Stimulated activated memory B cell treated with anti-CD40 and anti-IgM and Interleukin-4, amounts not matched to agents 10 μg/mL and 1 μg/mL and 100 μg/mL, for 72 hours (primary cell): ENCODE measurements at regions not wholly inside any gene's neighbourhood (a gene's known extent, or its start where the extent isn't known, plus 50 kb on each side); places are given as distances from the start of the nearest gene placed in this dataset.

Experiments
- ATAC-seq: fragments of 150-1000 bp; cut with Tn5 transposase; 2 replicates; pipeline ENCODE4 v1.10.0; 2021
- H3K27ac Mint-ChIP-seq: one replicate; pipeline ENCODE4 v1.8.0; 2022; ENCODE audit warnings: mild to moderate bottlenecking, mixed read lengths
- H3K27me3 Mint-ChIP-seq: one replicate; pipeline ENCODE4 v1.8.0; 2022; ENCODE audit warnings: mixed read lengths
- H3K36me3 Mint-ChIP-seq: one replicate; pipeline ENCODE4 v1.8.0; 2022; ENCODE audit warnings: mixed read lengths
- H3K4me1 Mint-ChIP-seq: one replicate; pipeline ENCODE4 v1.8.0; 2022; ENCODE audit warnings: mixed read lengths
- H3K4me3 Mint-ChIP-seq: one replicate; pipeline ENCODE4 v1.8.0; 2022; ENCODE audit warnings: mild to moderate bottlenecking, moderate library complexity, mixed read lengths
- H3K9me3 Mint-ChIP-seq: one replicate; pipeline ENCODE4 v1.8.0; 2022; ENCODE audit warnings: mixed read lengths

- no peak overlapping the region for H3K4me3 Mint-ChIP-seq
- no peaks in the 10 kb centered on the region for H3K27me3 Mint-ChIP-seq
- no peak for ATAC-seq
- no peaks in the 10 kb centered on the region for H3K9me3 Mint-ChIP-seq
- H3K36me3 Mint-ChIP-seq, result no peaks in the 10 kb centered on the region
- no peak overlapping the region for H3K27ac Mint-ChIP-seq
- peaks cover under 1% of the 10 kb centered on the region for H3K4me1 Mint-ChIP-seq
These were observed 71.1 kb upstream of the FGGY start for GRCh38 chr1:59225594-59226316.

GRCh38 chr1:59229138-59229537 lies 67.8 kb upstream of the FGGY start:
- H3K4me1 Mint-ChIP-seq, result no peaks in the 10 kb centered on the region

GRCh38 chr1:59230622-59231021 lies 66.3 kb upstream of the FGGY start:
- Mint-ChIP-seq H3K27ac (no peak overlapping the region), H3K9me3 (no peaks in the 10 kb centered on the region), H3K4me1 (no peaks in the 10 kb centered on the region), H3K27me3 (no peaks in the 10 kb centered on the region), H3K36me3 (no peaks in the 10 kb centered on the region), H3K4me3 (no peak overlapping the region)
- ATAC-seq, result no peak

More at GRCh38 chr1:59229138-59229537, 67.8 kb upstream of the FGGY start:
- ATAC-seq, result no peak
- Mint-ChIP-seq H3K27me3 (no peaks in the 10 kb centered on the region), H3K36me3 (no peaks in the 10 kb centered on the region), H3K4me3 (no peak overlapping the region), H3K9me3 (no peaks in the 10 kb centered on the region), H3K27ac (no peak overlapping the region)

DNA sequence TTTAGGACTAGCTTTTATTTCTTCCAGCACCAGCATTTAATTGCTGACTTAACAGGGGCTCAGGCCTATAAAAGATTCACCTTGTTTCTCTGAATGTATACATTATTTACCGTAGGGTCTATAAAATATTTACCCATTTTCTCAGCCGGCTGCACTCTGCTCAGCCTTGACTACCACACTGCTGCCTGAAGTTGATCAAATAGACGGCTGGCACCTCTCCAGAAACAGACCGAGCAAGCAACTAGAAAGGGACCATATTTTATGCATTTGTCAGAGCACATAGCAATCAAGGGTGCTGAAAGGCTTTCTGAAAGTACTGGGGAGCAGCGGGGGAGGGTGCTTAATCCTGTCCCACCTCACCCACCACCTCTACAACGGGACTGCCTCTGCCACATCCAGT lies 64.7 kb upstream of the FGGY start:
- H3K4me3 Mint-ChIP-seq, result no peak overlapping the region
- ATAC-seq, result no peak
- no peaks in the 10 kb centered on the region for H3K27me3 Mint-ChIP-seq
- peaks cover 5% of the 10 kb centered on the region for H3K4me1 Mint-ChIP-seq
- H3K27ac Mint-ChIP-seq, result no peak overlapping the region
- no peaks in the 10 kb centered on the region for H3K9me3 Mint-ChIP-seq
- H3K36me3 Mint-ChIP-seq, result no peaks in the 10 kb centered on the region

GRCh38 chr1:59233444-59233843 lies 63.5 kb upstream of the FGGY start:
- Mint-ChIP-seq H3K4me3 (no peak overlapping the region), H3K36me3 (no peaks in the 10 kb centered on the region), H3K4me1 (peaks cover 6% of the 10 kb centered on the region), H3K27ac (no peak overlapping the region), H3K9me3 (no peaks in the 10 kb centered on the region), H3K27me3 (no peaks in the 10 kb centered on the region)
- no peak for ATAC-seq

DNA sequence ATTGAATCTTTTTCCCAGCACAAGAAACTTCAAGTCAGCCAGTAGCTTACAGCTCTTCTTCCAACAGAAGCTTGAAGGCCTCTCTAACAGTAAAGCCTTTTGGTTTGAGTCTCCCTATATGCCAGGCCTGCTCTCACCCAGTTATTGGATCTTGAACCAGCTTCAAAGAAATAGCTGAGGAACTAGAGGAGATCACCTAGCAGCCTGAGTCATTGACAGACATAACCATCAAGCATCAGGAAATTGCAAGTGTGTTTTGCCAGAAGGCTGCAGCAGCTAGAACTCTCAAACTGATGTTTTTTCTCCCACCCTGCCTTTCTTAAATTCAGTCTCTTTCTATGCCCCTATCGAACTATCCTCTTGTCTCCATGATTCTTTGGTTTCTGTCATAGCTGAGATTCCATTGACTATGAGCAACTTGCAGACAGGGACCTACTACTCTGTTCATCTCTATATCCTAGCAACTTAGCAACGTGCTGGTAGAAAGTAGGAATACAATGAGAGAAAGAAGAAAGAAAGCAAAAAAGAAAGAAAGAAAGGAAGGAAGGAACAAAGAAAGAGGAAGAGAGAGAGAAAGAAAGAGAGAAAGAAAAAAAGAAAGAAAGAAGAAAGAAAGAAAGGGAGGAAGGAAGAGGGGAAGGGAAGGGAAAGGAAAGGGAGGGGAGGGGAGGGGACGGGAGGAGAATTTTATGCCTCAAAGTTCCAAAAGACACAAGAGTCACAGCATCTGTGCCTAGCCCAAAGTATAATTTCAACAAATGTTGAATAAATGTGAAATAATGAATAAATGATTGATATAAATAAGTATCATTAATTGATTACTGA lies 60.0 kb upstream of the FGGY start:
- Mint-ChIP-seq H3K27me3 (no peaks in the 10 kb centered on the region), H3K36me3 (no peaks in the 10 kb centered on the region), H3K9me3 (no peaks in the 10 kb centered on the region), H3K4me3 (no peak overlapping the region), H3K4me1 (peaks cover 6% of the 10 kb centered on the region), H3K27ac (peak overlapping the region; percentile 0)
- no peak for ATAC-seq

GRCh38 chr1:59237900-59238299 lies 59.0 kb upstream of the FGGY start:
- ATAC-seq, result no peak
- Mint-ChIP-seq H3K4me1 (peaks cover 6% of the 10 kb centered on the region), H3K9me3 (no peaks in the 10 kb centered on the region), H3K27ac (no peak overlapping the region), H3K4me3 (no peak overlapping the region), H3K36me3 (no peaks in the 10 kb centered on the region), H3K27me3 (no peaks in the 10 kb centered on the region)

- H3K36me3 Mint-ChIP-seq, result no peaks in the 10 kb centered on the region
- no peaks in the 10 kb centered on the region for H3K9me3 Mint-ChIP-seq
- no peak overlapping the region for H3K4me3 Mint-ChIP-seq
- H3K27ac Mint-ChIP-seq, result no peak overlapping the region
- H3K4me1 Mint-ChIP-seq, result peaks cover 6% of the 10 kb centered on the region
- no peak for ATAC-seq
- no peaks in the 10 kb centered on the region for H3K27me3 Mint-ChIP-seq
These were observed 58.5 kb upstream of the FGGY start for GRCh38 chr1:59238333-59238934.

DNA sequence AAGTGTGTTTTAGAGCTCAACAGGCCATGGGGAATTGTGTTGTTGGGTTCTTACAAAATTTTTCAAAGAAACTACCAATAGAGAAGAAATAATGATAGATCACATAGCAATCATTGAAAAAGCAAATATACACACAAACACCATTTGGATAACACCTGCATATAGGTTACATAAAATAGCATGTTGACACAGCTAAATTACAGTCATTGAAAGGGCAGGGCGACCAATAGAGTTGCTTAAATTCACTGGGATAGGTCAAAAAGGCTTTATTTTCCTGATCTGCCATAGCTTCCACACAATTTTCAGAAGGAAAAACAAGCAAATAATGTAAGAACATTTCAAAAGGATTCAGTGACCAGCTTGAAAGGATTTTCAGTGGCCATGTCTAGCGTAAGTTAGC lies 57.9 kb upstream of the FGGY start:
- no peaks in the 10 kb centered on the region for H3K36me3 Mint-ChIP-seq
- no peak for ATAC-seq
- no peaks in the 10 kb centered on the region for H3K27me3 Mint-ChIP-seq
- H3K27ac Mint-ChIP-seq, result no peak overlapping the region
- peaks cover 6% of the 10 kb centered on the region for H3K4me1 Mint-ChIP-seq
- no peak overlapping the region for H3K4me3 Mint-ChIP-seq
- no peaks in the 10 kb centered on the region for H3K9me3 Mint-ChIP-seq

DNA sequence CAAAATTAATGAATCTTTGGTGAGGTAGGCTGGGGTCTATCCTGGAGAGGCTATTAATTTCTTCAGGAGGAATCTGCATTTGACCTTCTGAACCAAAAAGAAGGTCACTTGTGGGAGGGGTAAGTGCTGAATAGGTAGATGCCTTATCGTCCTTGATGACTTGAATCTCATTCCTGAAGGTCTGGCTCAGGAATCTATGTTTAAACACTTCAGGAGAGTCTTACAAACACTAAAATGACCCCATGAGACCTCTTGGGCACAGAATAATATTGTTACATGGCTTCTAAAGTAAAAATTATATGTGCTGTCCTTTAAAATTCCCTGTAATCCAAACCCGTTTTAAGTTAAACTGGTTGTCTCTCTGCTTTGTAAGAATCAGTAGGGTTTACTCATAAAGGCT lies 55.0 kb upstream of the FGGY start:
- Mint-ChIP-seq H3K36me3 (no peaks in the 10 kb centered on the region), H3K27me3 (no peaks in the 10 kb centered on the region), H3K9me3 (peaks cover 7% of the 10 kb centered on the region), H3K4me1 (peaks cover 4% of the 10 kb centered on the region), H3K27ac (no peak overlapping the region), H3K4me3 (no peak overlapping the region)
- ATAC-seq, result no peak

- Mint-ChIP-seq H3K27me3 (no peaks in the 10 kb centered on the region), H3K27ac (no peak overlapping the region), H3K36me3 (no peaks in the 10 kb centered on the region), H3K4me3 (no peak overlapping the region), H3K4me1 (no peaks in the 10 kb centered on the region), H3K9me3 (peaks cover 7% of the 10 kb centered on the region)
- ATAC-seq, result no peak
These were observed 54.5 kb upstream of the FGGY start for GRCh38 chr1:59242370-59242769.

DNA sequence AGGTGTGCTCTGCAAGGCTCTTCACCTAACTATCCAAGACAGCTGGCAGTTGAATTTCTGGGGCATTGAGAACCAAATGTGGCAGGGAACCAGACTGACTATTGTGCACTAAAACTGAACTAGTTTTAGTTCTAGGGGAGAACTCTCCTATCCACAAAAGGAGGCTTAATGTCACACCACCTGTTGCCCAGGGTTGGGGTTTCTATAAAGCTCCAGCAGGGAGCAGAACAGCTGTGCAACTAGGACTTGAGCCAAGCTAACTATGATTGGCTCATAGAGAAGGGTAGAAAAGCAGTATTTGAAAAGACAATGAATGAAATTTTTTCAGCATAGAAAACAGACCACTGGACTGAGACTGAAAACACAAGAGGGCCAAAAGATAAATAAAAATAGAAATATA lies 53.3 kb upstream of the FGGY start:
- no peak overlapping the region for H3K27ac Mint-ChIP-seq
- H3K4me3 Mint-ChIP-seq, result no peak overlapping the region
- peaks cover 7% of the 10 kb centered on the region for H3K9me3 Mint-ChIP-seq
- ATAC-seq, result no peak
- H3K4me1 Mint-ChIP-seq, result no peaks in the 10 kb centered on the region
- H3K36me3 Mint-ChIP-seq, result no peaks in the 10 kb centered on the region
- H3K27me3 Mint-ChIP-seq, result no peaks in the 10 kb centered on the region

DNA sequence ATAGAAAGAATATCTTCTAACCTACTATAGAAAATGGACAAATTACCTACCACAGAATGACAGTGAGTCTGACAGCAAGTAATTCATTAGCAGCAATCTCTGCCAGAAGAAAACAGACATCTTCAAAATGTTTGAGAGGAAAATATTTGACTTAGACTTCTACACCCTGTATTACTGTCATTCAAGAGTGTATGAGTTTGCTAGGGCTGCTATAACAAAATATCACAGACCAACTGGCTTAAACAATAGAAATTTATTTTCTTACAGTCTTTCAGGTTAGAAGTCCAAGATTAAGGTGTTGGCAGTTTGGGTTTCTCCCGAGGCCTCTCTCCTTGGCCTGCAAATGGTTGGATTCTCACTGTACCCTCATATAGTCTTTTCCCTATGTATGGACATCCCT lies 52.9 kb upstream of the FGGY start:
- Mint-ChIP-seq H3K36me3 (no peaks in the 10 kb centered on the region), H3K4me1 (no peaks in the 10 kb centered on the region), H3K9me3 (peaks cover 7% of the 10 kb centered on the region), H3K27me3 (no peaks in the 10 kb centered on the region), H3K27ac (no peak overlapping the region), H3K4me3 (no peak overlapping the region)
- no peak for ATAC-seq

DNA sequence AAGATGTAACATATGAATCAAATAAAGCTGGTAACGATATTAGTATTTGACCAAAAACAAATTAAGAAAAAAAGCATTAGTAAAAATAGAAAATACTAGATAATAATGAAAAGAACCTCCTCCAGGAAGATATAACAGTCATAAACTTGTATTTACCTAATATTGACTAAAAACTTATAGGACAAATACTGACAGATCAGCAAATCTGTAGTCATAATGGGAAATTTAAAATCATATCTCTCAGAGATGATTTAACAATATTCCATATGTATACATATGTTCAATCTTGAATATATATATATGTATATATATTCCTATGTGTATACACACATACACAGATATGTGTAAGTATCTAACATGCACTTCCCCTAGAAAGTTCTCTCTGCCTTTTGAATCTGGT lies 52.0 kb upstream of the FGGY start:
- Mint-ChIP-seq H3K36me3 (no peaks in the 10 kb centered on the region), H3K27ac (no peak overlapping the region), H3K4me3 (no peak overlapping the region), H3K4me1 (no peaks in the 10 kb centered on the region), H3K9me3 (peaks cover 7% of the 10 kb centered on the region), H3K27me3 (no peaks in the 10 kb centered on the region)
- no peak for ATAC-seq
